Peyer's patch (tissue), 4 donors: ENCODE measurements at regions not wholly inside any gene's neighbourhood (a gene's known extent, or its start where the extent isn't known, plus 50 kb on each side); places are given as distances from the start of the nearest gene placed in this dataset.

Source experiments
- DNase-seq, 3 donors: peaks; one replicate each; pipeline ENCODE4 v3.0.0-alpha.2; 2017 to 2019
- H3K27ac ChIP-seq, 4 donors: fragments of 200-600 bp; sonication (generic); one replicate each; pipeline ENCODE4 v1.5.1; 2016 to 2019
- H3K27me3 ChIP-seq, 2 donors: fragments of 200-600 bp; sonication (generic); one replicate each; pipeline ENCODE4 v1.5.1; 2019
- H3K36me3 ChIP-seq, 3 donors: fragments of 200-600 bp; sonication (generic); one replicate each; pipeline ENCODE4 v1.5.1; 2016 to 2019
- H3K4me1 ChIP-seq, 4 donors: fragments of 200-600 bp; sonication (generic); one replicate each; pipeline ENCODE4 v1.5.1; 2016 to 2019
- H3K4me3 ChIP-seq, 4 donors: fragments of 200-600 bp; sonication (generic); 1 replicate in 3 of 4; 2 replicates in 1 of 4; pipeline ENCODE4 v1.5.1; 2016 to 2019; ENCODE audit warnings: mild to moderate bottlenecking in 1 of 4
- H3K9me3 ChIP-seq, 4 donors: fragments of 200-600 bp; sonication (generic); one replicate each; pipeline ENCODE4 v1.5.1; 2016 to 2019; ENCODE audit warnings: mild to moderate bottlenecking in 1 of 4
- POLR2A ChIP-seq, 2 donors: fragments of 450-650 bp; IDR thresholded peaks; one replicate each; pipeline ENCODE4 v1.5.1; 2017; ENCODE audit warnings: antibody characterized with exemption in 2 of 2, mild to moderate bottlenecking in 2 of 2, moderate library complexity in 2 of 2
- TF ChIP-seq, protein P1 (sequence below), 6 experiments: fragments of 450-650 bp in 4 of 6; fragments of 200-600 bp in 2 of 6; sonication (generic) in 1 of 6; IDR thresholded peaks; one replicate each; pipeline ENCODE4 v1.5.1; 2017 to 2019; ENCODE audit warnings: antibody characterized with exemption in 6 of 6, mild to moderate bottlenecking in 3 of 6, moderate library complexity in 1 of 6

DNA sequence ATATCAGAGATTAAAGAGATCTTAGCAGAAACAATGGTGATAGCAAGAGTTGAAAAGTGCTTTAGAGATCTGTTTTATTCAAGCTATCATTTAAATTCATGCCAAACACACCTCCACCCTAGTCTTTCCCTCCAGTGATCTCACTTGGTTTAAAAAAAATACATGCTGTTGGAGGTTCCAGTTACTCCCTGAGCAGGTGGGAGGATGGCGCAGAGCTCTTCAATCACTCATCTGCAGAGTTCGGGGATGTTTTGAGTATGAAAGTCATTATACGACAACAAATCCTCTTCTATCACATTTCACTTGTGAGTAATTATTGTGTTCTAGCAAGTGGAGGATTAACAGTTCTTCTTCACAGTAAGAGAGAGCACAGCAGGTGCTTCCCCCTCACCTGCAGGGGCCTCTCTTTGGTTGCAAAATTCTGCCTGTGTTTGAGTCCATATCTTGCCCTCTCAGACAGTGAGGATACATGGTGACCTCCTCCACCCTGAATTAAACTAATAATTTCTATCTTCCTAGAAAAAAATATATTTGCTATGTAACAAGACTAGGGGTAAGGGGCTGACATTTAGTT is 376.7 kb downstream of the LIG4 start:
- no peak overlapping the region for H3K4me3 ChIP-seq

DNA sequence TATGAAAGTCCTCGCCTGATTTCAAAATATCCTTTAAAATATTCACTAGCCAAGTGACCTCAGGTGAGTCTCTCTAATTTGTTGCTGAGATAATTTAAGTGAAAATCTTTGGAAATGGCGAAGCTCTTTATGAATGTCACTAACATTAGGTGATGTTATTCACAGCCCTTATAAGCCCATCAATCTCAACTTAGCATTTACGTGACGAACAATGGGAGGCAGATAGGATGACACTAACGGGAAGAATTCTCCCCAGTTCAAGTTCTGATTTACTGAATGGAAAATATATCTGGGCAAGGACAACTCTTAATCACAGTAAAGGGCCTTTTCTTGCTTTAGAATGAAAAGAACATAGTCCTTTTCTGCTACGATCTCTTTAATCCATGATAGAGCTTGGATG is 378.7 kb downstream of the LIG4 start:
- no peaks in the 10 kb centered on the region for H3K36me3 ChIP-seq

More for the DNA sequence above, 376.7 kb downstream of the LIG4 start:
- Histone ChIP-seq H3K27me3 (no peaks in the 10 kb centered on the region), H3K9me3 (no peaks in the 10 kb centered on the region), H3K27ac (no peak overlapping the region), H3K36me3 (no peaks in the 10 kb centered on the region), H3K4me1 (no peaks in the 10 kb centered on the region)
- TF ChIP-seq, protein P1, sequence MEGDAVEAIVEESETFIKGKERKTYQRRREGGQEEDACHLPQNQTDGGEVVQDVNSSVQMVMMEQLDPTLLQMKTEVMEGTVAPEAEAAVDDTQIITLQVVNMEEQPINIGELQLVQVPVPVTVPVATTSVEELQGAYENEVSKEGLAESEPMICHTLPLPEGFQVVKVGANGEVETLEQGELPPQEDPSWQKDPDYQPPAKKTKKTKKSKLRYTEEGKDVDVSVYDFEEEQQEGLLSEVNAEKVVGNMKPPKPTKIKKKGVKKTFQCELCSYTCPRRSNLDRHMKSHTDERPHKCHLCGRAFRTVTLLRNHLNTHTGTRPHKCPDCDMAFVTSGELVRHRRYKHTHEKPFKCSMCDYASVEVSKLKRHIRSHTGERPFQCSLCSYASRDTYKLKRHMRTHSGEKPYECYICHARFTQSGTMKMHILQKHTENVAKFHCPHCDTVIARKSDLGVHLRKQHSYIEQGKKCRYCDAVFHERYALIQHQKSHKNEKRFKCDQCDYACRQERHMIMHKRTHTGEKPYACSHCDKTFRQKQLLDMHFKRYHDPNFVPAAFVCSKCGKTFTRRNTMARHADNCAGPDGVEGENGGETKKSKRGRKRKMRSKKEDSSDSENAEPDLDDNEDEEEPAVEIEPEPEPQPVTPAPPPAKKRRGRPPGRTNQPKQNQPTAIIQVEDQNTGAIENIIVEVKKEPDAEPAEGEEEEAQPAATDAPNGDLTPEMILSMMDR (IDR thresholded peaks at IDR 0.05) = no peak
- TF ChIP-seq POLR2A (IDR thresholded peaks at IDR 0.05) = no peak
- DNase-seq = no peak

DNA sequence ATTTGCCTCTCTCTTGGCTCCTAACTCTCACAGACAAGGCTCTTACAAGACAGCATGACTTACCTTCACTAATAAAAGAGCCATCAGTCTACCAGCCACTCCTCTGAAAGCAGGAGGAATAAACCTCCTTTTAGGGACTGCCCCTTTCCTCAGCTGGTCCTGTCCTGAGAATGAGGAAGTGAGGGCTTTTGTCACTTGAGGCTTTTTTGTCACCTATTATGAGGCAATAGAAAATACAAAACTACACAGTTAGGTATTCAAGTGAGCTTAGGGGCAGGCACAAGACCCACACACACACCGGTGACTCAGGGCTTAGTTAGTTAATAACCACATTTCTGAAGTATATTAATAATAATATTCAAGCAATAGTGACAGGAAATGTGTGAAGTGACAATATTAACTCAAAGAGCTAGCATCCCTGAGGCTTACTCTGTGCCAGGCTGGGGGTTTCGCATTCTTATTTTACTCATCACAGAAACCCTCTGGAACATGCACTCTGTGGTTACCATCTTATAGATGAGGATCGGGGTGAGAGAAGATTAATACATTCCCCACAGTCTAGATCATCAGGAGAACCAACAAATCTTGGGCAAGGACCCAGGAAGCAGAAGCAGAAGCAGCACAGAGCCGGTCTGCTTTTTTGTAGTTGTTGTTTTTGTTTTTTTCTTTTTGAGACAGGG is 379.9 kb downstream of the LIG4 start:
- Histone ChIP-seq H3K4me3 (no peak overlapping the region), H3K27ac (no peak overlapping the region), H3K9me3 (no peaks in the 10 kb centered on the region), H3K4me1 (no peaks in the 10 kb centered on the region), H3K27me3 (no peaks in the 10 kb centered on the region), H3K36me3 (no peaks in the 10 kb centered on the region)
- no peak for DNase-seq
- no peak for TF ChIP-seq POLR2A (IDR thresholded peaks at IDR 0.05)
- TF ChIP-seq, protein P1 (IDR thresholded peaks at IDR 0.05) = no peak

More for the DNA sequence above, 378.7 kb downstream of the LIG4 start:
- Histone ChIP-seq H3K27ac (no peak overlapping the region), H3K4me3 (no peak overlapping the region), H3K4me1 (no peaks in the 10 kb centered on the region), H3K27me3 (no peaks in the 10 kb centered on the region), H3K9me3 (no peaks in the 10 kb centered on the region)
- no peak for DNase-seq
- TF ChIP-seq, protein P1 (IDR thresholded peaks at IDR 0.05) = no peak
- no peak for TF ChIP-seq POLR2A (IDR thresholded peaks at IDR 0.05)

DNA sequence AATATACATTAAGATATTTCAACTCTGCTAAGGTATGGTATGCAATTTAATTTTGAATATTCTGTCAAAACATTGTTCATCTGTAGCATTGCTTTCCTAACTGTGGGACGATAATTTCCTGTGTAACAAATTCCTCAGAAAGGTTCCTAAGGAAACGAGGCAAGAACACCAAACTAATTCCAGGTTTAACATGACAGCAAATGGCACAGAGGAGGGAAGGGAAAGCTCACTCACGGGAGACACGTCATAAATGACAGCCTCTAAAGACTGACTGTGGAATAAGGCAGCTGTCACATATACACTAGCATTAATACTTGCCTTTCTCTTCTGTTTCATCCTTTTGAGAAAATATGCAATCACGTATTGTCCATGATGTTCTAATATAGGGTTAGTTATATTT is 380.6 kb downstream of the LIG4 start:
- Histone ChIP-seq H3K4me1 (no peaks in the 10 kb centered on the region), H3K27ac (no peak overlapping the region), H3K36me3 (no peaks in the 10 kb centered on the region), H3K4me3 (no peak overlapping the region), H3K9me3 (no peaks in the 10 kb centered on the region), H3K27me3 (no peaks in the 10 kb centered on the region)
- DNase-seq = no peak
- TF ChIP-seq, protein P1 (IDR thresholded peaks at IDR 0.05) = no peak
- no peak for TF ChIP-seq POLR2A (IDR thresholded peaks at IDR 0.05)

DNA sequence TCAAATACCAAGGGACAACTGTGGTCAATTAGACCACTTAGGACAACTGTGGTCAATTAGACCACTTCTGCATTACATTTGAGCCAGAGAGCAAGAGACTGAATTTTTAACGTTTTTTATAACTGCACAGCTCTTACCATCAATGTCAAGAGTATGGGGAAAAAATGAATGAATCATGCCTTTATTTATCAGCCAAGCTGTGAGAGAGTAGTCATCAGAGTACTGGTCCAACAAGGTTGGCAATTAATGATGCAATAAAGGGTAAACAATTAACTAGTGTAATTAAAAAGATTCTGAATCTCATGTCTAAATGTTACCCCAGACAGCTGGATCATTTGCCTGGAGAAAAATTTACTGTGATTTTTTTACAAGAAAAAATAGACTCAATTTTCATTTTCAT is 381.1 kb downstream of the LIG4 start:
- no peak for TF ChIP-seq POLR2A (IDR thresholded peaks at IDR 0.05)
- TF ChIP-seq, protein P1 (IDR thresholded peaks at IDR 0.05) = no peak
- H3K27ac ChIP-seq = no peak overlapping the region
- no peak overlapping the region for H3K4me3 ChIP-seq
- H3K9me3 ChIP-seq = no peaks in the 10 kb centered on the region
- H3K27me3 ChIP-seq = no peaks in the 10 kb centered on the region
- no peak for DNase-seq
- H3K36me3 ChIP-seq = no peaks in the 10 kb centered on the region
- no peaks in the 10 kb centered on the region for H3K4me1 ChIP-seq
